Esophagus muscularis mucosa (tissue), 3 donors: ENCODE measurements at regions not wholly inside any gene's neighbourhood (a gene's known extent, or its start where the extent isn't known, plus 50 kb on each side); places are given as distances from the start of the nearest gene placed in this dataset.
"Not testable (repeated sequence)": the region's sequence is repeated elsewhere in the genome, so short reads cannot be mapped to it uniquely, and the experiment has no call there.

Experiments
- CTCF ChIP-seq, 3 experiments: fragments of 200-600 bp in 2 of 3; fragments of 450-650 bp in 1 of 3; sonication (generic) in 2 of 3; IDR thresholded peaks; one replicate each; pipeline ENCODE4 v1.5.1; 2017 to 2019; ENCODE audit warnings: antibody characterized with exemption in 3 of 3, mild to moderate bottlenecking in 2 of 3, moderate library complexity in 1 of 3
- POLR2A ChIP-seq: fragments of 450-650 bp; IDR thresholded peaks from one replicate; pipeline ENCODE4 v1.6.1; 2017; ENCODE audit warnings: antibody characterized with exemption, moderate library complexity, mild to moderate bottlenecking, low read depth
- POLR2AphosphoS5 ChIP-seq, 2 donors: sonication (generic); formaldehyde crosslinking; IDR thresholded peaks; one replicate each; pipeline ENCODE4 v1.6.1; 2017; ENCODE audit warnings: antibody characterized with exemption in 2 of 2

DNA sequence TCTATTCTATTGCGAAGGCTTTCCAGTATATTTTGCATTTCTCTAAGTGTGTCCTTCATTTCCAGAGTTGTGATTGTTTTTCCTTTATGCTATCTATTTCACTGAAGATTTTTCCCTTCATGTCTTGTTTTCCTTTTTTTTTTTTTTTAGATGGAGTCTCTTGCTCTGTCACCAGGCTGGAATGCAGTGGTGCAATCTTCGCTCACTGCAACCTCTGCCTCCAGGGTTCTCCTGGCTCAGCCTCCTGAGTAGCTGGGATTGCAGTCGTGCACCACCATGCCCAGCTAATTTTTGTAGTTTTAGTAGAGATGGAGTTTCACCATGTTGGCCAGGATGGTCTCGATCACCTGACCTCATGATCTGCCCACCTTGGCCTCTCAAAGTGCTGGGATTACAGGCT lies 479.9 kb upstream of the MAN1A1 start:
- not testable (repeated sequence) for TF ChIP-seq CTCF (IDR thresholded peaks at IDR 0.05); POLR2AphosphoS5 (IDR thresholded peaks at IDR 0.05); POLR2A
